Suprapubic skin (tissue), 4 donors: ENCODE measurements at regions not wholly inside any gene's neighbourhood (a gene's known extent, or its start where the extent isn't known, plus 50 kb on each side); places are given as distances from the start of the nearest gene placed in this dataset.

Experiments
- CTCF ChIP-seq, 2 donors: fragments of 200-600 bp in 1 of 2; fragments of 450-650 bp in 1 of 2; sonication (generic) in 1 of 2; IDR thresholded peaks; one replicate each; pipeline ENCODE4 v1.5.1; 2016 to 2019; ENCODE audit warnings: antibody characterized with exemption in 2 of 2, mild to moderate bottlenecking in 1 of 2, moderate library complexity in 1 of 2
- EP300 ChIP-seq: sonication (generic); formaldehyde crosslinking; IDR thresholded peaks from one replicate; pipeline ENCODE4 v1.6.1; 2017; ENCODE audit warnings: antibody characterized with exemption
- POLR2A ChIP-seq, 2 donors: fragments of 450-650 bp; IDR thresholded peaks; one replicate each; pipeline ENCODE4 v1.6.1; 2017; ENCODE audit warnings: antibody characterized with exemption in 2 of 2, mild to moderate bottlenecking in 2 of 2, moderate library complexity in 2 of 2
- POLR2AphosphoS5 ChIP-seq, 3 donors: sonication (generic); formaldehyde crosslinking; IDR thresholded peaks; one replicate each; pipeline ENCODE4 v1.6.1; 2017; ENCODE audit warnings: antibody characterized with exemption in 3 of 3

GRCh38 chr16:5504064-5504781 is 406.6 kb upstream of the EEF2KMT start:
- TF ChIP-seq CTCF (IDR thresholded peaks at IDR 0.05) (no peak), POLR2A (IDR thresholded peaks at IDR 0.05) (no peak), EP300 (no peak), POLR2AphosphoS5 (IDR thresholded peaks at IDR 0.05) (no peak)
